ENCODE measurements at regions not wholly inside any gene's neighbourhood (a gene's known extent, or its start where the extent isn't known, plus 50 kb on each side); places are given as distances from the start of the nearest gene placed in this dataset.

DNA sequence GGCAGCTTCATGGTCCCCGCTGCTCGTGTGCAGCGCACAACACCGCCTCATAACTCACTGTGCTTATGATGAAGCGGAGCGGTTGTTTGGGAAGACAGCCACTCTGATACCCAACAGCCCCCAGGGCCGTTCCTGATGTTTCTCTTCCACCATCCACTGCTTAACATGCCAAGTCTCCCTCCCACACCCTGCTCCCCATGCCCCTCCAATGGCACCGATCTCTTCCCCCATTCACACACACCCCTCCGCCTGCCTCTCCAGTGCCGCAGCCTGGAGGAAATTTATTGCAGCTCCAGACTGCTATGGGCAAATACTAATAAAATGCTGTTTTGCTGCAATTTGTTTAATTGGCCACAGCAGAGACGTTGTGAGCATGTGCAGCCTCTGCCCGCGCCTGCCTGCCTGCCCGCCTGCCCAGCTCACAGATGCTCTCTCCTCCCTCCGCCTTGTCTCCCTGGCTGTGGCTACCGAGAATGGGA lies 80.3 kb upstream of the LHX1 start:
- no peak for DNase-seq (ENCODE audit: low read depth)
- Histone ChIP-seq H3K27me3 (ENCODE audit: control insufficient read depth, insufficient read depth, low read length) (no peaks in the 10 kb centered on the region), H3K36me3 (ENCODE audit: control insufficient read depth, insufficient read depth, low read length) (no peaks in the 10 kb centered on the region), H3K4me3 (ENCODE audit: low read depth, low read length) (no peak overlapping the region)
- TF ChIP-seq, protein P1, sequence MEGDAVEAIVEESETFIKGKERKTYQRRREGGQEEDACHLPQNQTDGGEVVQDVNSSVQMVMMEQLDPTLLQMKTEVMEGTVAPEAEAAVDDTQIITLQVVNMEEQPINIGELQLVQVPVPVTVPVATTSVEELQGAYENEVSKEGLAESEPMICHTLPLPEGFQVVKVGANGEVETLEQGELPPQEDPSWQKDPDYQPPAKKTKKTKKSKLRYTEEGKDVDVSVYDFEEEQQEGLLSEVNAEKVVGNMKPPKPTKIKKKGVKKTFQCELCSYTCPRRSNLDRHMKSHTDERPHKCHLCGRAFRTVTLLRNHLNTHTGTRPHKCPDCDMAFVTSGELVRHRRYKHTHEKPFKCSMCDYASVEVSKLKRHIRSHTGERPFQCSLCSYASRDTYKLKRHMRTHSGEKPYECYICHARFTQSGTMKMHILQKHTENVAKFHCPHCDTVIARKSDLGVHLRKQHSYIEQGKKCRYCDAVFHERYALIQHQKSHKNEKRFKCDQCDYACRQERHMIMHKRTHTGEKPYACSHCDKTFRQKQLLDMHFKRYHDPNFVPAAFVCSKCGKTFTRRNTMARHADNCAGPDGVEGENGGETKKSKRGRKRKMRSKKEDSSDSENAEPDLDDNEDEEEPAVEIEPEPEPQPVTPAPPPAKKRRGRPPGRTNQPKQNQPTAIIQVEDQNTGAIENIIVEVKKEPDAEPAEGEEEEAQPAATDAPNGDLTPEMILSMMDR (IDR thresholded peaks at IDR 0.05; ENCODE audit: insufficient read depth, low read length, severe bottlenecking), result no peak
- no peak for FAIRE-seq

DNA sequence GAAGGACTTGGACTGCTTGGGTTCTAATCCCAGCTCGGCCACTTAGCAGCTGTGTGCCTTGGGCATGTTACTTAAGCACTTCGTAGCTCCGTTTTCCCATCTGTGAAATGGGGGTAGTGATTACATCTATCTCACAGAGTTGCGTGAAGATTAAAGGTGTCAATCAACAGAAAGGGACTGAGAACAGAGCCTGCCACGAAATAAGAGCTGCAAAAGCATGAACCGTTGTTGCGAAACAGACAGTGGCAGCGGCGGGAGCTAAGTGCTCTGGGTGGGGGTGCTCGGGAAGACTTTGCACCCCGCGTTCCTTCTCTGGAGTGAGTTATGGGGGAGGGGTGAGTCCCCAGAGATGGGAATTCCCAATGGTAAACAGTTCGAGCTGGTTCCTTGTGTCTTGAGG lies 79.6 kb upstream of the LHX1 start:
- Histone ChIP-seq H3K4me3 (ENCODE audit: low read depth, low read length) (no peak overlapping the region), H3K36me3 (ENCODE audit: control insufficient read depth, insufficient read depth, low read length) (no peaks in the 10 kb centered on the region), H3K27me3 (ENCODE audit: control insufficient read depth, insufficient read depth, low read length) (no peaks in the 10 kb centered on the region)
- DNase-seq (ENCODE audit: low read depth), result no peak
- TF ChIP-seq, protein P1 (IDR thresholded peaks at IDR 0.05; ENCODE audit: insufficient read depth, low read length, severe bottlenecking), result no peak
- FAIRE-seq, result no peak

DNA sequence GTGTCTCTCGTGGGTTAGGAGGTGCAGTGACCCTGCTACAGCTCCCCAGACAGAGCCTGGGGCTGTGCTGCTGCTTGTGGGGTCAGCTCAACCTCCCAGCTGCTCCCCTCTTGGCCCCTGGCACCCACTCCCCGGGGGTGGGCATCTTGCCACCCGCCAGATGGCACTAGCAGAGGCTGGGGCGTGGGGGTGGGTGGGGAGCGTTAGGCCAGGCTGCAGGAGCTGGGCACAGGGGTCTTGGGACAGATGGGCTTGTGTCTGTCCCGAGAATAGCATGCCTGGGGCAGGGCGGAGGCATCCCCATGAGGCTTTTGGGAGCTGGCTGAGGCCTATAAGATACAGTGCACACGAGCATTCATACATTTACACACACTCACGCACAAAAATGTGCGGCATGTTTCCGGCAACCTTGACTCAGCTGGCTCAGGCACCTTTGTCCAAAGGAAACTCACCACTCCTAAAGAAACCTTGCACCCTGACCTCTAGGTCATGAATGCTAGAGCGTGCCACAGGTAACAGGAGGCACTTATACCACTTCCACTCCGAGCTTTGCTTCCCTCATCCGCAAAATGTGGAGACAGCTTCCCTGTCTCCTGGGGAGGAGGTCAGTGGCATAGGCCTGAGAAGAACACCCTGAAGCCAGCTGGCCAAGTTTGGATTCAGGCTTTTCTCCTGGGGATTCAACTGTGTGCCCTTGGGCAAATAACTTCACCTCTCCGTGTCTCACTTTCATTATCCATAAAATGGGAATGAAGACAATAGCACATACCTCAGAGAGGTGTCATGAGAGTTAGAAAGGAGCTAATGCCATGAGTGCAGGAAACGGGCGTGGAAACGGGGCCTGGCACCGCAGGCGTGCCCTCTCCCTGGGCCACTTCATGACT lies 78.9 kb upstream of the LHX1 start:
- DNase-seq (ENCODE audit: low read depth) (peak; percentile 75), FAIRE-seq (no peak)
- Histone ChIP-seq H3K36me3 (ENCODE audit: control insufficient read depth, insufficient read depth, low read length) (no peaks in the 10 kb centered on the region), H3K27me3 (ENCODE audit: control insufficient read depth, insufficient read depth, low read length) (no peaks in the 10 kb centered on the region), H3K4me3 (ENCODE audit: low read depth, low read length) (no peak overlapping the region)
- TF ChIP-seq, protein P1 (IDR thresholded peaks at IDR 0.05; ENCODE audit: insufficient read depth, low read length, severe bottlenecking), result no peak

DNA sequence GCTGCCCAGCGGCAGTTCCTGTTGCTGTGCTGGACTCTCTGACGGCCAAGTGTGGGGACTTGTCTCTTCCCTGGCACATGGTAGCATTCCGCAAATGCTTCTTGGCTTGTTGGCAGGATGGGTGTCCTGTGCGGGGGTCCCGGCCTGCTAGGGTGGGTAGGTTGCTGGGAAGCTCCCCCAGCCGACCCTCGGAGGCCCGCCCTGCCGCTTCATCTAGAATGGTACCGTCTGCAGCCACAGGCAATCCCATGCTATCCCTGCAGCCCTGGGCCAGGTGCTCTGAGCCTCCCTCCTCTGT lies 78.3 kb upstream of the LHX1 start:
- H3K4me3 ChIP-seq (ENCODE audit: low read depth, low read length), result no peak overlapping the region
- no peak for DNase-seq (ENCODE audit: low read depth)
- no peak for FAIRE-seq
- no peaks in the 10 kb centered on the region for H3K36me3 ChIP-seq (ENCODE audit: control insufficient read depth, insufficient read depth, low read length)
- TF ChIP-seq, protein P1 (IDR thresholded peaks at IDR 0.05; ENCODE audit: insufficient read depth, low read length, severe bottlenecking), result no peak
- H3K27me3 ChIP-seq (ENCODE audit: control insufficient read depth, insufficient read depth, low read length), result no peaks in the 10 kb centered on the region

DNA sequence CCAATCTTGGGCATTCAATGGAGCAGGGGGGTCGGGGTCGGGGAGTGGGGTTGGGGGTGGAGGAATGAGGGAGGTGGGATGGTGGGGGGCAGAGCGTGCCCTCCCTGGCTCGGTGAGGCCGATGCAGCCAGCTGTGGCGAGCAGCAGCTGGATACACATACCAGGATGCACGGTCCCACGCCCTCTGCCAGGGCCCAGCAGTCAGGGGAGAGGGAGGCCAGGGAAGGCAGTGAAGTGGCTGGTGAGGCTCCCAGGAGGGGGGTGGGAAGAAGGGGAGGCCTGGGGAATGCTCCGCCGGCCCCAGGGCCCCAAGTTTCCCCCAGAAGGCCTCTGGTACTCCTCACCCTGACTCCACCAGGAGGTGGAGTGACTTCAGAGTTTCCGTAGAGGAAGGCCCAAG lies 77.6 kb upstream of the LHX1 start:
- H3K27me3 ChIP-seq (ENCODE audit: control insufficient read depth, insufficient read depth, low read length), result no peaks in the 10 kb centered on the region
- FAIRE-seq (no peak), DNase-seq (ENCODE audit: low read depth) (no peak)
- TF ChIP-seq, protein P1 (IDR thresholded peaks at IDR 0.05; ENCODE audit: insufficient read depth, low read length, severe bottlenecking), result no peak
- no peak overlapping the region for H3K4me3 ChIP-seq (ENCODE audit: low read depth, low read length)
- no peaks in the 10 kb centered on the region for H3K36me3 ChIP-seq (ENCODE audit: control insufficient read depth, insufficient read depth, low read length)

DNA sequence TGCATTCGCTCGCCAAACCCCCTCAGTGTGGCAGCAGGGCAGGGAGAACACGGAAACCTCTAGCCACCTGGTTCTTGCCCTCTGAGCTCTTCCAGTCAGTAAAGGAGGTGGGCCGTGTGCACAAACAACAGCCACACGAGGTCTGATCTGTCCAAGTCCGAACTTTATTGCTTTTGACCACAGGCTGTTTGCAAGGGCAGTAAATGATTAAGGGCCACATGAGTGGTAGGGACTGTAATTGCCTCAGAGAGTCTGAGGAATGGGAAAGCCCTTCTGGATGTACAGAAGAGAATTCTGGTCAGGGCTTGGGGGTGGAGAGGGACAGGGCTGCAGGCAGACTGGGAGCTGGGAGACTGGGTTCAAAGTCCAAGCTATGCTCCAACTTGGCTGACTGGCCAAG lies 75.7 kb upstream of the LHX1 start:
- Histone ChIP-seq H3K36me3 (ENCODE audit: control insufficient read depth, insufficient read depth, low read length) (no peaks in the 10 kb centered on the region), H3K27me3 (ENCODE audit: control insufficient read depth, insufficient read depth, low read length) (no peaks in the 10 kb centered on the region), H3K4me3 (ENCODE audit: low read depth, low read length) (no peak overlapping the region)
- DNase-seq (ENCODE audit: low read depth) (no peak), FAIRE-seq (no peak)
- TF ChIP-seq, protein P1 (IDR thresholded peaks at IDR 0.05; ENCODE audit: insufficient read depth, low read length, severe bottlenecking), result no peak

Data from bronchial epithelial cell (primary cell).